ENCODE measurements at regions not wholly inside any gene's neighbourhood (a gene's known extent, or its start where the extent isn't known, plus 50 kb on each side); places are given as distances from the start of the nearest gene placed in this dataset.
"Not testable (repeated sequence)": the region's sequence is repeated elsewhere in the genome, so short reads cannot be mapped to it uniquely, and the experiment has no call there.

- Histone ChIP-seq H3K4me3 (no peak overlapping the region), H3K27me3 (no peaks in the 10 kb centered on the region), H3K27ac (no peak overlapping the region), H3K36me3 (no peaks in the 10 kb centered on the region), H3K4me1 (no peaks in the 10 kb centered on the region), H3K9me3 (no peaks in the 10 kb centered on the region)
- 35 to 55% methylated on average over 2 of the region's 2 CpGs for WGBS, 2 donors
- no peak for DNase-seq
- ATAC-seq: no peak
- TF ChIP-seq CTCF (IDR thresholded peaks at IDR 0.05): no peak
- intact Hi-C loops (cut with DNase I): no loop called here
These were observed 385.4 kb upstream of the GYPC start for GRCh38 chr2:126270587-126270986.

DNA sequence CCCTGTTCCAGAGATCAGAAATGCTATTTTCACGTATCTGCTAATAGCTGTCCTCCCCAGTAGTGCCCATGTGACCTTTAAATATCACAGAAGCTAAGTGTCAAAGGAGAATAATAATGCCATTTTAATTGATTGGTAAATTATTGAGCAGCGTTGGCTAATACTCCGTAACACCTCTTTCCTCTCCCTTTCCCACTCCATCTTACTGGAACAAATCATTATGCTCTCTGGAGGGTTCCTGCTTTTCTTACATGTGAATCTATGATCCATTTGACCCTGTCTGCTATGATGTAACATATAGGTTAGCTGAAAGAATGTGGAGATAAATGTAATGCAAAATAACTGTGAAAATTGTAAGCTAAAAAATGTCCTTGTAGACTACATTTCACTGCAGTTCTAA, 383.6 kb upstream of the GYPC start:
- DNase-seq: no peak
- no peak overlapping the region for H3K27ac ChIP-seq
- H3K36me3 ChIP-seq: no peaks in the 10 kb centered on the region
- H3K4me1 ChIP-seq: no peaks in the 10 kb centered on the region
- no peak for TF ChIP-seq CTCF (IDR thresholded peaks at IDR 0.05)
- 85 to 90% methylated on average over 3 of the region's 3 CpGs for WGBS, 2 donors
- no peaks in the 10 kb centered on the region for H3K27me3 ChIP-seq
- intact Hi-C loops (cut with DNase I): no loop called here
- no peak for ATAC-seq
- H3K9me3 ChIP-seq: no peaks in the 10 kb centered on the region
- H3K4me3 ChIP-seq: no peak overlapping the region

- H3K4me3 ChIP-seq: no peak overlapping the region
- H3K27ac ChIP-seq: no peak overlapping the region
- H3K36me3 ChIP-seq: no peaks in the 10 kb centered on the region
- DNase-seq (no peak), ATAC-seq (no peak)
- intact Hi-C loops (cut with DNase I): no loop called here
- peaks cover 0 to 6% (median 0%) of the 10 kb centered on the region in 7 donors for H3K27me3 ChIP-seq
- WGBS, 2 donors: 92 to 95% methylated on average over 2 of the region's 2 CpGs
- no peak for TF ChIP-seq CTCF (IDR thresholded peaks at IDR 0.05)
- no peaks in the 10 kb centered on the region for H3K9me3 ChIP-seq
- no peaks in the 10 kb centered on the region for H3K4me1 ChIP-seq
These were observed 380.9 kb upstream of the GYPC start for GRCh38 chr2:126275098-126275497.

DNA sequence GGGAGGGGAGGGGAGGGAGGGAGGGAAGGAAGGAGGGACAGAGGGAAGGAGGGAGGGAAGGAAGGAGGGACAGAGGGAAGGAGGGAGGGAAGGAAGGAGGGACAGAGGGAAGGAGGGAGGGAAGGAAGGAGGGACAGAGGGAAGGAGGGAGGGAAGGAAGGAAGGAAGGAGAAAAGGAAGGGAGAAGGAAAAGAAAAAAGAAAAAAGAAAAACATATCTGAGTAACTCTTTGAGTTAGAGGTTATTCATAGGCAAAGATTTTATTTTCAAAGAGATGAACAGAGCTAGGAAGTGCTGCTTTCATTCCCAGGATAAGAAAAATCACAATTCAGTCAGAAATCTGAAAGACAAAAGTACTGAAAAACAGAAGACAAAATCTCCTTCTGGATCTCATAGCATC, 379.7 kb upstream of the GYPC start:
- H3K27ac ChIP-seq; H3K27me3 ChIP-seq; H3K9me3 ChIP-seq; intact Hi-C loops (cut with DNase I); DNase-seq; ATAC-seq; H3K4me1 ChIP-seq; H3K36me3 ChIP-seq; H3K4me3 ChIP-seq: not testable (repeated sequence)

DNA sequence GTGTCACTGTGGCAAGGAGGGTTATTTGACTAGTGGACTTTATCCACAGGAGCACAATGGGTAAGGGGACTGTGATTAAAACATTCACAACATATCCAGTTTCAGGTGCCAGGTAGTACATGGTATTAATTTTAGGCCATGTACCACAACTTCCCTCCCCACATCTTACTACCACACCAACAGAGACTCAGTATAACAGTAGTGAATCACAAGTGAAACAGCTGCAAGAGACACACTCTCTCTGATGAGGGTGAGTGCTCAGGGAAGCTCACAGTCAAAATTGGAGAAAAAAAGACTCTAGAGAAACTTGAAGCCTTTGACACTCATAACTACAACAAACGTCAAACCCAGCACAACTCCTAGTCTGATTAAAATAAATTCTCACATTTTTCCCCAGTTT, 367.6 kb upstream of the GYPC start:
- 81 to 88% methylated on average over 1 of the region's 1 CpG for WGBS, 2 donors
- no peak overlapping the region for H3K27ac ChIP-seq
- no peaks in the 10 kb centered on the region for H3K4me1 ChIP-seq
- H3K4me3 ChIP-seq: no peak overlapping the region
- peaks cover 0 to 3% (median 0%) of the 10 kb centered on the region in 7 donors for H3K27me3 ChIP-seq
- no peak for ATAC-seq
- no peak for DNase-seq
- no peak for TF ChIP-seq CTCF (IDR thresholded peaks at IDR 0.05)
- no peaks in the 10 kb centered on the region for H3K36me3 ChIP-seq
- peaks cover 0 to 4% (median 0%) of the 10 kb centered on the region in 11 donors for H3K9me3 ChIP-seq
- intact Hi-C loops (cut with DNase I): no loop called here

DNA sequence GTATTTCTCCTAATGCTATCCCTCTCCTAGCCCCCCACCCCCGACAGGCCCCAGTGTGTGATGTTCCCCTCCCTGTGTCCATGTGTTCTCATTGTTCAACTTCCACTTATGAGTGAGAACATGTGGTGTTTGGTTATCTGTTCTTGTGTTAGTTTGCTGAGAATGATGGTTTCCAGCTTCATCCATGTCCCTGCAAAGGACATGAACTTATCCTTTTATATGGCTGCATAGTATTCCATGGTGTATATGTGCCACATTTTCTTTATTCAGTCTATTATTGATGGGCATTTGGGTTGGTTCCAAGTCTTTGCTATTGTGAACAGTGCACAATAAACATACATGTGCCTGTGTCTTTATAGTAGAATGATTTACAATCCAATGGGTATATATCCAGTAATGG, 362.0 kb upstream of the GYPC start:
- ATAC-seq; intact Hi-C loops (cut with DNase I); H3K4me1 ChIP-seq; H3K36me3 ChIP-seq; H3K4me3 ChIP-seq; H3K27me3 ChIP-seq; DNase-seq; H3K9me3 ChIP-seq; H3K27ac ChIP-seq: not testable (repeated sequence)
- 86 to 100% methylated on average over 1 of the region's 1 CpG for WGBS, 2 donors
